GM23338 (cell line): ENCODE measurements at regions not wholly inside any gene's neighbourhood (a gene's known extent, or its start where the extent isn't known, plus 50 kb on each side); places are given as distances from the start of the nearest gene placed in this dataset.

Experiments used
- ATAC-seq: fragments of 200-7000 bp; cut with Tn5 transposase; 3 replicates; pipeline ENCODE4 v1.9.1; 2020
- DNase-seq: peaks from one replicate; pipeline ENCODE4 v3.0.0-alpha.2; 2015; ENCODE audit warnings: low spot score
- H2AFZ ChIP-seq: fragments of 200-600 bp; sonication (generic); 2 replicates; pipeline ENCODE4 v1.8.0; 2016; ENCODE audit warnings: antibody characterized with exemption, mild to moderate bottlenecking, moderate library complexity
- H3F3A ChIP-seq: fragments of 200-600 bp; sonication (generic); replicated peaks from 2 replicates; pipeline ENCODE4 v1.8.0; 2017; ENCODE audit warnings: antibody characterized with exemption, mixed run types, low read depth
- H3K27ac ChIP-seq: fragments of 200-600 bp; sonication (generic); 2 replicates; pipeline ENCODE4 v1.6.1; 2016; ENCODE audit warnings: low read depth
- H3K27me3 ChIP-seq: fragments of 200-600 bp; sonication (generic); 2 replicates; pipeline ENCODE4 v1.8.0; 2016; ENCODE audit warnings: mild to moderate bottlenecking, mixed run types, moderate library complexity; ENCODE audit not compliant: insufficient read depth
- H3K36me3 ChIP-seq: fragments of 200-600 bp; sonication (generic); 2 replicates; pipeline ENCODE4 v1.8.0; 2016; ENCODE audit warnings: mild to moderate bottlenecking; ENCODE audit not compliant: insufficient read depth
- H3K4me1 ChIP-seq: fragments of 200-600 bp; sonication (generic); 2 replicates; pipeline ENCODE4 v1.8.0; 2016; ENCODE audit warnings: mild to moderate bottlenecking, moderate library complexity; ENCODE audit not compliant: insufficient read depth
- H3K4me2 ChIP-seq: fragments of 200-600 bp; sonication (generic); 2 replicates; pipeline ENCODE4 v1.7.1; 2017; ENCODE audit warnings: mixed run types
- H3K4me3 ChIP-seq: fragments of 200-600 bp; sonication (generic); 2 replicates; pipeline ENCODE4 v1.6.1; 2016; ENCODE audit warnings: mixed run types
- H3K79me2 ChIP-seq: fragments of 200-600 bp; sonication (generic); replicated peaks from 2 replicates; pipeline ENCODE4 v1.8.0; 2017; ENCODE audit warnings: mild to moderate bottlenecking; ENCODE audit not compliant: insufficient read depth
- H3K9me2 ChIP-seq: fragments of 200-600 bp; sonication (generic); 2 replicates; pipeline ENCODE4 v1.8.0; 2017; ENCODE audit not compliant: insufficient read depth
- H4K20me1 ChIP-seq: fragments of 200-600 bp; sonication (generic); replicated peaks from 2 replicates; pipeline ENCODE4 v1.8.0; 2017; ENCODE audit warnings: mild to moderate bottlenecking; ENCODE audit not compliant: insufficient read depth
- H3K27ac Mint-ChIP-seq: 2 replicates; pipeline ENCODE4 v1.8.0; 2020; ENCODE audit warnings: inconsistent platforms, mild to moderate bottlenecking, moderate library complexity, mixed read lengths
- H3K27me3 Mint-ChIP-seq: 3 replicates; pipeline ENCODE4 v1.8.0; 2022; ENCODE audit warnings: low read depth, mild to moderate bottlenecking, moderate library complexity, mixed read lengths, inconsistent platforms; ENCODE audit not compliant: insufficient read depth, poor library complexity
- H3K36me3 Mint-ChIP-seq: 3 replicates; pipeline ENCODE4 v1.8.0; 2021; ENCODE audit warnings: low read depth, mild to moderate bottlenecking, inconsistent platforms, moderate library complexity, mixed read lengths
- H3K4me1 Mint-ChIP-seq: 3 replicates; pipeline ENCODE4 v1.8.0; 2020; ENCODE audit warnings: mild to moderate bottlenecking, inconsistent platforms, mixed read lengths
- H3K4me3 Mint-ChIP-seq: 3 replicates; pipeline ENCODE4 v1.8.0; 2021; ENCODE audit warnings: moderate library complexity, mild to moderate bottlenecking, inconsistent platforms, mixed read lengths
- H3K9me3 Mint-ChIP-seq: 3 replicates; pipeline ENCODE4 v1.8.0; 2020; ENCODE audit warnings: moderate library complexity, mild to moderate bottlenecking, inconsistent platforms, mixed read lengths
- CTCF ChIP-seq, 2 experiments: fragments of 200-600 bp in 1 of 2; sonication (generic) in 1 of 2; conservative IDR thresholded peaks; 2 replicates each; pipeline versions ENCODE4 v1.5.1 to v1.6.1; 2016 to 2017; ENCODE audit warnings: antibody characterized with exemption in 2 of 2, low read depth in 2 of 2, mild to moderate bottlenecking in 2 of 2, moderate library complexity in 1 of 2
- EZH2 ChIP-seq: fragments of 200-600 bp; sonication (generic); IDR thresholded peaks from one replicate; pipeline ENCODE4 v1.8.0; 2017; ENCODE audit warnings: antibody characterized with exemption, mild to moderate bottlenecking, low read depth; ENCODE audit not compliant: unreplicated experiment
- JUNB ChIP-seq: IDR thresholded peaks from one replicate; pipeline ENCODE4 v1.6.1; 2016; ENCODE audit warnings: antibody characterized with exemption; ENCODE audit not compliant: unreplicated experiment
- NANOG ChIP-seq: IDR thresholded peaks from 2 replicates; pipeline ENCODE4 v1.6.1; 2016; ENCODE audit warnings: antibody characterized with exemption, borderline replicate concordance
- POLR2AphosphoS5 ChIP-seq: IDR thresholded peaks from 2 replicates; pipeline ENCODE4 v1.6.1; 2016; ENCODE audit warnings: antibody characterized with exemption, low read depth
- REST ChIP-seq: IDR thresholded peaks from one replicate; pipeline ENCODE4 v1.6.1; 2018; ENCODE audit warnings: antibody characterized with exemption; ENCODE audit not compliant: unreplicated experiment
- STAT1 ChIP-seq: IDR thresholded peaks from one replicate; pipeline ENCODE4 v1.6.1; 2016; ENCODE audit warnings: antibody characterized with exemption; ENCODE audit not compliant: unreplicated experiment
- ZNF114 ChIP-seq: fragments of 250-450 bp; sonication (Bioruptor Pico); IDR thresholded peaks from 2 replicates; pipeline ENCODE4 v1.5.0; 2020; ENCODE audit warnings: mild to moderate bottlenecking, moderate library complexity
- ZNF331 ChIP-seq: fragments of 250-450 bp; sonication (Bioruptor Pico); IDR thresholded peaks from 2 replicates; pipeline ENCODE4 v1.5.0; 2020; ENCODE audit warnings: low read depth, mild to moderate bottlenecking, moderate library complexity
- ZNF462 ChIP-seq: fragments of 250-450 bp; sonication (Bioruptor Pico); IDR thresholded peaks from 2 replicates; pipeline ENCODE4 v1.5.0; 2020; ENCODE audit warnings: mild to moderate bottlenecking, moderate library complexity

GRCh38 chr7:17619196-17619818, 320.9 kb downstream of the AHR start:
- Histone ChIP-seq H3K4me2 (no peak overlapping the region), H3K9me2 (no peaks in the 10 kb centered on the region; the same call in none of the 2 replicates), H3K4me1 (no peaks in the 10 kb centered on the region), H3K79me2 (no peaks in the 10 kb centered on the region), H3K27me3 (no peaks in the 10 kb centered on the region), H3F3A (no peaks in the 10 kb centered on the region), H4K20me1 (no peaks in the 10 kb centered on the region), H2AFZ (no peak overlapping the region), H3K27ac (no peak overlapping the region), H3K4me3 (no peak overlapping the region), H3K36me3 (no peaks in the 10 kb centered on the region)
- Mint-ChIP-seq H3K27me3 (no peaks in the 10 kb centered on the region), H3K4me1 (peaks cover 9% of the 10 kb centered on the region; the same call in 2 of the 3 replicates), H3K36me3 (no peaks in the 10 kb centered on the region), H3K9me3 (no peaks in the 10 kb centered on the region; the same call in 2 of the 3 replicates), H3K4me3 (no peak overlapping the region), H3K27ac (no peak overlapping the region)
- ATAC-seq, result no peak
- no peak for TF ChIP-seq JUNB
- no peak for TF ChIP-seq ZNF114
- no peak for TF ChIP-seq NANOG
- no peak for TF ChIP-seq ZNF331 (CRISPR knock-in tag)
- TF ChIP-seq CTCF (conservative IDR thresholded peaks at IDR 0.05; ENCODE audit: low read depth in 2 of 2), result no peak
- TF ChIP-seq POLR2AphosphoS5, result no peak
- TF ChIP-seq STAT1, result no peak
- no peak for TF ChIP-seq REST
- no peak for TF ChIP-seq ZNF462 (CRISPR knock-in tag)
- TF ChIP-seq EZH2, result no peak
- DNase-seq, result no peak
